ENCODE measurements at regions not wholly inside any gene's neighbourhood (a gene's known extent, or its start where the extent isn't known, plus 50 kb on each side); places are given as distances from the start of the nearest gene placed in this dataset.

DNA sequence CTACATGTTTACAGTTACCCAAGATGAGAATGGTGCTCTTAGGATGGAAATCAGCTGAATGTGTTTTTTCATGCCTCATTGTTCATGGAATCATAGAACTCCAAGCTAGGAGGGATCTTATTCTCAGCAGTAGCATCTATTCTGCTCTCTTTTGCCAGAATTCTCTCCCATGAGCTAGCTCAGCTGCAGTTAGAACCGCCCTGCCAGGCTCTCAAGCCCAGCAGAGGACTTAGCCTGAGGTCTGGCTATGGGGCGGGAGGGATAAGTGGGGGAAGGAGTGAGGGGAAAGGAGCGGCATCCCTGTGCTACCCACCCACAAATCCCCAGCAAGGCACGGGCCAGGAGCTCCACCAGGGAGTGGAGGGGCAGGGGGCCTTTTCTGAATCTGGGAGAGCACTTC, 120.7 kb upstream of the PLXNA4 start (continued):
- TF ChIP-seq OSR1 (CRISPR knock-in tag; IDR thresholded peaks at IDR 0.05) (no peak), BACH2 (CRISPR knock-in tag; IDR thresholded peaks at IDR 0.05; ENCODE audit: borderline replicate concordance) (no peak), ZNF565 (CRISPR knock-in tag; conservative IDR thresholded peaks at IDR 0.05; ENCODE audit: low read depth) (no peak), RARB (CRISPR knock-in tag; IDR thresholded peaks at IDR 0.05) (no peak), CSDC2 (CRISPR knock-in tag; IDR thresholded peaks at IDR 0.05) (no peak), ESRRG (CRISPR knock-in tag; IDR thresholded peaks at IDR 0.05) (no peak)

DNA sequence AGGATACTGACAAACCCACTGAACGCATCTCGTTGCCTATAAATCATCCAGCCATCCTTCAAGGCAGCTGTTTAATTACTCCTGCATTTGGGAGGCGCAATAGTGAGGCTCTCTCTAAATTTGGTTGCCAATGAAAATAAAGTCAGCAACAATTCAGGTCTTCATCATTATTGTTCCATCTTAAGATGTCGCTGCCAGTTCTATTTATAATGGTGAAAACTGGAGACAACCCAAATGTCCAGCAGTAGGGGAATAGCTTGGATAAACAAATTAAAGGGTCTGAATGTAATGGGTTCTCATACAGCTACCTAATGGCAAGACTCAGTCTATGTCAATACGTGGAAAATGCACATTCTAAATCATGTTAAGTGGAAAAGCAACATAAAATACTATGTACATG, 120.1 kb upstream of the PLXNA4 start:
- TF ChIP-seq, protein P1, sequence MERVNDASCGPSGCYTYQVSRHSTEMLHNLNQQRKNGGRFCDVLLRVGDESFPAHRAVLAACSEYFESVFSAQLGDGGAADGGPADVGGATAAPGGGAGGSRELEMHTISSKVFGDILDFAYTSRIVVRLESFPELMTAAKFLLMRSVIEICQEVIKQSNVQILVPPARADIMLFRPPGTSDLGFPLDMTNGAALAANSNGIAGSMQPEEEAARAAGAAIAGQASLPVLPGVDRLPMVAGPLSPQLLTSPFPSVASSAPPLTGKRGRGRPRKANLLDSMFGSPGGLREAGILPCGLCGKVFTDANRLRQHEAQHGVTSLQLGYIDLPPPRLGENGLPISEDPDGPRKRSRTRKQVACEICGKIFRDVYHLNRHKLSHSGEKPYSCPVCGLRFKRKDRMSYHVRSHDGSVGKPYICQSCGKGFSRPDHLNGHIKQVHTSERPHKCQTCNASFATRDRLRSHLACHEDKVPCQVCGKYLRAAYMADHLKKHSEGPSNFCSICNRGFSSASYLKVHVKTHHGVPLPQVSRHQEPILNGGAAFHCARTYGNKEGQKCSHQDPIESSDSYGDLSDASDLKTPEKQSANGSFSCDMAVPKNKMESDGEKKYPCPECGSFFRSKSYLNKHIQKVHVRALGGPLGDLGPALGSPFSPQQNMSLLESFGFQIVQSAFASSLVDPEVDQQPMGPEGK (CRISPR knock-in tag; IDR thresholded peaks at IDR 0.05; ENCODE audit: borderline replicate concordance) = no peak
- no peak for TF ChIP-seq RARB (CRISPR knock-in tag; IDR thresholded peaks at IDR 0.05)
- no peak for TF ChIP-seq OSR1 (CRISPR knock-in tag; IDR thresholded peaks at IDR 0.05)
- TF ChIP-seq ESRRG (CRISPR knock-in tag; IDR thresholded peaks at IDR 0.05) = no peak
- no peak for TF ChIP-seq ZNF565 (CRISPR knock-in tag; conservative IDR thresholded peaks at IDR 0.05; ENCODE audit: low read depth)
- TF ChIP-seq ZFP3 (CRISPR knock-in tag; IDR thresholded peaks at IDR 0.05) = no peak
- TF ChIP-seq TOX (CRISPR knock-in tag; IDR thresholded peaks at IDR 0.05; ENCODE audit: borderline replicate concordance) = no peak
- TF ChIP-seq, protein P2, sequence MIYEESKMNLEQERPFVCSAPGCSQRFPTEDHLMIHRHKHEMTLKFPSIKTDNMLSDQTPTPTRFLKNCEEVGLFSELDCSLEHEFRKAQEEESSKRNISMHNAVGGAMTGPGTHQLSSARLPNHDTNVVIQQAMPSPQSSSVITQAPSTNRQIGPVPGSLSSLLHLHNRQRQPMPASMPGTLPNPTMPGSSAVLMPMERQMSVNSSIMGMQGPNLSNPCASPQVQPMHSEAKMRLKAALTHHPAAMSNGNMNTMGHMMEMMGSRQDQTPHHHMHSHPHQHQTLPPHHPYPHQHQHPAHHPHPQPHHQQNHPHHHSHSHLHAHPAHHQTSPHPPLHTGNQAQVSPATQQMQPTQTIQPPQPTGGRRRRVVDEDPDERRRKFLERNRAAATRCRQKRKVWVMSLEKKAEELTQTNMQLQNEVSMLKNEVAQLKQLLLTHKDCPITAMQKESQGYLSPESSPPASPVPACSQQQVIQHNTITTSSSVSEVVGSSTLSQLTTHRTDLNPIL (CRISPR knock-in tag; IDR thresholded peaks at IDR 0.05; ENCODE audit: low read depth) = no peak
- ATAC-seq = no peak

DNA sequence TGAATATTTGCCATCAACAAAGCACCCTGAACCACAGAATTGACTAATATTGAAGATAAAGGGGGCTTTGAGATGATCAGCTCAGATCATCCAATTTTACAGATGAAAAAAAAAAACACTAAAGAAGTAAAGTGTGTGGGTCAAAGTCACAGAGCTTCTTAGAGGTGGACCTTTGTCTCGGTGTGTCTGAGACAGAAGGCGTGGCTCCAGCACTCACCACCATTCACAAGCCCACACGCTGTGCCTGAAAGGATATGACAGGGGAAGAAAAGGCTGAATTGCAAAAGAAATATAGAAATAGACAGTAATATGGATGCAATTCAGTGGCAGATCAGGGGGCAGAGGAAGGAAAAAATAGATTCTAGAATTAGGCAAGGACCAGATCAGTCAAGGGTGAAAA, 114.9 kb upstream of the PLXNA4 start:
- ATAC-seq = no peak
- TF ChIP-seq ZC3H10 (CRISPR knock-in tag; IDR thresholded peaks at IDR 0.05) = no peak
- TF ChIP-seq RARB (CRISPR knock-in tag; IDR thresholded peaks at IDR 0.05) = no peak
- no peak for TF ChIP-seq BACH2 (CRISPR knock-in tag; IDR thresholded peaks at IDR 0.05; ENCODE audit: borderline replicate concordance)
- TF ChIP-seq, protein P1 (CRISPR knock-in tag; IDR thresholded peaks at IDR 0.05; ENCODE audit: borderline replicate concordance) = no peak
- TF ChIP-seq GLIS3 (CRISPR knock-in tag; IDR thresholded peaks at IDR 0.05) = no peak
- TF ChIP-seq TCF4 (CRISPR knock-in tag; IDR thresholded peaks at IDR 0.05; ENCODE audit: borderline replicate concordance) = no peak
- TF ChIP-seq SNAI2 (CRISPR knock-in tag; IDR thresholded peaks at IDR 0.05) = no peak

DNA sequence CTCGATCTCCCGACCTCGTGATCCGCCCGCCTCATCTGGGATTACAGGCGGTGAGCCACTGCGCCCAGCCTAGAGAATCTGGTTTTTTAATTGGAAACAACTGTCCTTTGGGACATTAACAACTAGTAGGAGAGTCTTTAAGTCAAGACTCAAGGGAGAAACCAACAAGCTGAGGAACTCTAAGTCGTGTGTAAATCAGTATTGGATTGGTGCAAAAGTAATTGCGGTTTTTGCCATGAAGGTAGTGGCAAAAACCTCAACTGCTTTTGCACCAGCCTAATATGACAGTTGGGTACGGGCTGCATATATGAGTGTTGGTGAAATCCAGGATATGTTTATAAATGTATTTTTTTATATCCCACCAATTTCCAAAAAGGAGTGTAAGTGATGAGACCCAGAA, 113.9 kb upstream of the PLXNA4 start:
- no peak for ATAC-seq
- TF ChIP-seq ZFP30 (CRISPR knock-in tag; IDR thresholded peaks at IDR 0.05) (no peak), GLIS3 (CRISPR knock-in tag; IDR thresholded peaks at IDR 0.05) (no peak), ESRRG (CRISPR knock-in tag; IDR thresholded peaks at IDR 0.05) (no peak), BACH2 (CRISPR knock-in tag; IDR thresholded peaks at IDR 0.05; ENCODE audit: borderline replicate concordance) (no peak), ZFP3 (CRISPR knock-in tag; IDR thresholded peaks at IDR 0.05) (no peak), OSR1 (CRISPR knock-in tag; IDR thresholded peaks at IDR 0.05) (no peak), ISL1 (CRISPR knock-in tag; IDR thresholded peaks at IDR 0.05) (no peak), TOX (CRISPR knock-in tag; IDR thresholded peaks at IDR 0.05; ENCODE audit: borderline replicate concordance) (no peak), CSDC2 (CRISPR knock-in tag; IDR thresholded peaks at IDR 0.05) (no peak), ZC3H10 (CRISPR knock-in tag; IDR thresholded peaks at IDR 0.05) (no peak), RARB (CRISPR knock-in tag; IDR thresholded peaks at IDR 0.05) (no peak)
- TF ChIP-seq, protein P2 (CRISPR knock-in tag; IDR thresholded peaks at IDR 0.05; ENCODE audit: low read depth) = no peak
- TF ChIP-seq, protein P3, sequence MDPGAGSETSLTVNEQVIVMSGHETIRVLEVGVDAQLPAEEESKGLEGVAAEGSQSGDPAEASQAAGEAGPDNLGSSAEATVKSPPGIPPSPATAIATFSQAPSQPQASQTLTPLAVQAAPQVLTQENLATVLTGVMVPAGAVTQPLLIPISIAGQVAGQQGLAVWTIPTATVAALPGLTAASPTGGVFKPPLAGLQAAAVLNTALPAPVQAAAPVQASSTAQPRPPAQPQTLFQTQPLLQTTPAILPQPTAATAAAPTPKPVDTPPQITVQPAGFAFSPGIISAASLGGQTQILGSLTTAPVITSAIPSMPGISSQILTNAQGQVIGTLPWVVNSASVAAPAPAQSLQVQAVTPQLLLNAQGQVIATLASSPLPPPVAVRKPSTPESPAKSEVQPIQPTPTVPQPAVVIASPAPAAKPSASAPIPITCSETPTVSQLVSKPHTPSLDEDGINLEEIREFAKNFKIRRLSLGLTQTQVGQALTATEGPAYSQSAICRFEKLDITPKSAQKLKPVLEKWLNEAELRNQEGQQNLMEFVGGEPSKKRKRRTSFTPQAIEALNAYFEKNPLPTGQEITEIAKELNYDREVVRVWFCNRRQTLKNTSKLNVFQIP (CRISPR knock-in tag; IDR thresholded peaks at IDR 0.05; ENCODE audit: borderline replicate concordance, low read depth) = no peak

DNA sequence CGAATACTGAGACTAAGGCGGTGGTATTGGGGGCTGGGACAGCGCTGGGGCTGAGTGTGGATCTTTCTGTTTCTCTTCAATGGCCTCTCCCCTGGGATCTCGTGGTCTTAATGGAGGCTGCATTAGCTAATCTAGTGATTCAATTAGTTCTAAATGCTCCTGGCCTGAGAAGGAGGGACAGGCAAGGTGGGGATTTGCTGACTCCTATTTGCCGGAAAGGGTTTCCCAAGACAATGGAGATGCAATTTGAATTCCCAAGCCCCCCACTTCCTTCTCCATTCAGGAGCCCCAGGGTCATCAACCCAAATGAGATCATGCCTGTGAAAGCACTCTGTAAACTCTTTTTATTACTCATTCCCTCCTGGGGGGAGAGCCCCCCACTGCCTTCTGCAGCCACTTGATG, 111.7 kb upstream of the PLXNA4 start:
- TF ChIP-seq, protein P1 (CRISPR knock-in tag; IDR thresholded peaks at IDR 0.05; ENCODE audit: borderline replicate concordance) = no peak
- peak; percentile 47; the same call in 1 of the 2 replicates for TF ChIP-seq ISL1 (CRISPR knock-in tag; IDR thresholded peaks at IDR 0.05)
- no peak for ATAC-seq
